ENCODE measurements at regions not wholly inside any gene's neighbourhood (a gene's known extent, or its start where the extent isn't known, plus 50 kb on each side); places are given as distances from the start of the nearest gene placed in this dataset.

- CTCF ChIA-PET: no interaction called here
- Mint-ChIP-seq H3K36me3 (peaks cover 3% of the 10 kb centered on the region; the same call in 1 of the 2 replicates), H3K27ac (no peak overlapping the region), H3K4me3 (no peak overlapping the region), H3K9me3 (peaks cover 23% of the 10 kb centered on the region), H3K27me3 (ENCODE audit: low read depth) (no peaks in the 10 kb centered on the region), H3K4me1 (peaks cover 9% of the 10 kb centered on the region)
- TF ChIP-seq, protein P1, sequence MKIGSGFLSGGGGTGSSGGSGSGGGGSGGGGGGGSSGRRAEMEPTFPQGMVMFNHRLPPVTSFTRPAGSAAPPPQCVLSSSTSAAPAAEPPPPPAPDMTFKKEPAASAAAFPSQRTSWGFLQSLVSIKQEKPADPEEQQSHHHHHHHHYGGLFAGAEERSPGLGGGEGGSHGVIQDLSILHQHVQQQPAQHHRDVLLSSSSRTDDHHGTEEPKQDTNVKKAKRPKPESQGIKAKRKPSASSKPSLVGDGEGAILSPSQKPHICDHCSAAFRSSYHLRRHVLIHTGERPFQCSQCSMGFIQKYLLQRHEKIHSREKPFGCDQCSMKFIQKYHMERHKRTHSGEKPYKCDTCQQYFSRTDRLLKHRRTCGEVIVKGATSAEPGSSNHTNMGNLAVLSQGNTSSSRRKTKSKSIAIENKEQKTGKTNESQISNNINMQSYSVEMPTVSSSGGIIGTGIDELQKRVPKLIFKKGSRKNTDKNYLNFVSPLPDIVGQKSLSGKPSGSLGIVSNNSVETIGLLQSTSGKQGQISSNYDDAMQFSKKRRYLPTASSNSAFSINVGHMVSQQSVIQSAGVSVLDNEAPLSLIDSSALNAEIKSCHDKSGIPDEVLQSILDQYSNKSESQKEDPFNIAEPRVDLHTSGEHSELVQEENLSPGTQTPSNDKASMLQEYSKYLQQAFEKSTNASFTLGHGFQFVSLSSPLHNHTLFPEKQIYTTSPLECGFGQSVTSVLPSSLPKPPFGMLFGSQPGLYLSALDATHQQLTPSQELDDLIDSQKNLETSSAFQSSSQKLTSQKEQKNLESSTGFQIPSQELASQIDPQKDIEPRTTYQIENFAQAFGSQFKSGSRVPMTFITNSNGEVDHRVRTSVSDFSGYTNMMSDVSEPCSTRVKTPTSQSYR (CRISPR knock-in tag; IDR thresholded peaks at IDR 0.05): no peak
- TF ChIP-seq ZNF232 (CRISPR knock-in tag; IDR thresholded peaks at IDR 0.05) (no peak), AR (CRISPR knock-in tag; IDR thresholded peaks at IDR 0.05) (no peak)
- POLR2A ChIA-PET: no interaction called here
- no peak for DNase-seq (ENCODE audit: low spot score)
- ATAC-seq: no peak
Observed at GRCh38 chr10:90421874-90422273, 436.0 kb downstream of the HTR7 start.

DNA sequence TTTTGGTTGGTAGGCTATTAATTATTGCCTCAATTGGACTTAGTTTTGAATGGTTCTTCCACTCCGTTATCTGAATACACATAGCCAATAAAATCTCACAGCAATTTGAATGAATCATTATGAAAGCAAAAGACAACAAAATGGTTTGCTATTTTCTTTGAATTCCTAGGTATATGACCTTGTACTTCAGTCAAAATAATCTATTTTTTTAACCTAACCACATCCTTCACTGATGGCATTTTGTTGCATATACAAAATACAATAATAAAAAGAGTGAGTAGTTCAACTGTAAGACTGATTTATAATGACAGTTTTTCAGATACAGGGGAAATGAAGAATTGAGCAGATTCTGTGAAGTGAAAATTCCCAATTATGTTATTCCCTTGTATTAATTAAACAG lies 433.1 kb downstream of the HTR7 start:
- H3K27ac Mint-ChIP-seq: no peak overlapping the region
- peaks cover 3% of the 10 kb centered on the region; the same call in 1 of the 2 replicates for H3K36me3 Mint-ChIP-seq
- H3K27me3 Mint-ChIP-seq (ENCODE audit: low read depth): no peaks in the 10 kb centered on the region
- ChIA-PET POLR2A (no interaction called here), CTCF (no interaction called here)
- no peak overlapping the region for H3K4me3 Mint-ChIP-seq
- peaks cover 23% of the 10 kb centered on the region for H3K9me3 Mint-ChIP-seq
- no peaks in the 10 kb centered on the region for H3K4me1 Mint-ChIP-seq
- no peak for DNase-seq (ENCODE audit: low spot score)
- ATAC-seq: no peak
- TF ChIP-seq ETV6 (CRISPR knock-in tag; IDR thresholded peaks at IDR 0.05) (no peak), IRF2 (CRISPR knock-in tag; IDR thresholded peaks at IDR 0.05; ENCODE audit: borderline replicate concordance, low read depth) (no peak), HMGXB4 (CRISPR knock-in tag; IDR thresholded peaks at IDR 0.05) (no peak), NR3C1 (CRISPR knock-in tag; conservative IDR thresholded peaks at IDR 0.05; ENCODE audit: low read depth) (no peak), ZNF219 (CRISPR knock-in tag; IDR thresholded peaks at IDR 0.05; ENCODE audit: borderline replicate concordance) (no peak), GABPB1 (CRISPR knock-in tag; IDR thresholded peaks at IDR 0.05) (no peak), CREM (CRISPR knock-in tag; IDR thresholded peaks at IDR 0.05) (no peak), ZNF425 (CRISPR knock-in tag; conservative IDR thresholded peaks at IDR 0.05) (no peak), HMGA2 (CRISPR knock-in tag; IDR thresholded peaks at IDR 0.05) (no peak), ZNF671 (CRISPR knock-in tag; IDR thresholded peaks at IDR 0.05) (no peak), NFATC4 (CRISPR knock-in tag; IDR thresholded peaks at IDR 0.05) (no peak), KAT7 (CRISPR knock-in tag; IDR thresholded peaks at IDR 0.05; ENCODE audit: borderline replicate concordance) (no peak), ZNF416 (CRISPR knock-in tag; IDR thresholded peaks at IDR 0.05) (no peak)
- TF ChIP-seq, protein P2, sequence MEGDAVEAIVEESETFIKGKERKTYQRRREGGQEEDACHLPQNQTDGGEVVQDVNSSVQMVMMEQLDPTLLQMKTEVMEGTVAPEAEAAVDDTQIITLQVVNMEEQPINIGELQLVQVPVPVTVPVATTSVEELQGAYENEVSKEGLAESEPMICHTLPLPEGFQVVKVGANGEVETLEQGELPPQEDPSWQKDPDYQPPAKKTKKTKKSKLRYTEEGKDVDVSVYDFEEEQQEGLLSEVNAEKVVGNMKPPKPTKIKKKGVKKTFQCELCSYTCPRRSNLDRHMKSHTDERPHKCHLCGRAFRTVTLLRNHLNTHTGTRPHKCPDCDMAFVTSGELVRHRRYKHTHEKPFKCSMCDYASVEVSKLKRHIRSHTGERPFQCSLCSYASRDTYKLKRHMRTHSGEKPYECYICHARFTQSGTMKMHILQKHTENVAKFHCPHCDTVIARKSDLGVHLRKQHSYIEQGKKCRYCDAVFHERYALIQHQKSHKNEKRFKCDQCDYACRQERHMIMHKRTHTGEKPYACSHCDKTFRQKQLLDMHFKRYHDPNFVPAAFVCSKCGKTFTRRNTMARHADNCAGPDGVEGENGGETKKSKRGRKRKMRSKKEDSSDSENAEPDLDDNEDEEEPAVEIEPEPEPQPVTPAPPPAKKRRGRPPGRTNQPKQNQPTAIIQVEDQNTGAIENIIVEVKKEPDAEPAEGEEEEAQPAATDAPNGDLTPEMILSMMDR (IDR thresholded peaks at IDR 0.05): no peak
- TF ChIP-seq, protein P3, sequence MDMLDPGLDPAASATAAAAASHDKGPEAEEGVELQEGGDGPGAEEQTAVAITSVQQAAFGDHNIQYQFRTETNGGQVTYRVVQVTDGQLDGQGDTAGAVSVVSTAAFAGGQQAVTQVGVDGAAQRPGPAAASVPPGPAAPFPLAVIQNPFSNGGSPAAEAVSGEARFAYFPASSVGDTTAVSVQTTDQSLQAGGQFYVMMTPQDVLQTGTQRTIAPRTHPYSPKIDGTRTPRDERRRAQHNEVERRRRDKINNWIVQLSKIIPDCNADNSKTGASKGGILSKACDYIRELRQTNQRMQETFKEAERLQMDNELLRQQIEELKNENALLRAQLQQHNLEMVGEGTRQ (CRISPR knock-in tag; IDR thresholded peaks at IDR 0.05): no peak
- TF ChIP-seq, protein P4, sequence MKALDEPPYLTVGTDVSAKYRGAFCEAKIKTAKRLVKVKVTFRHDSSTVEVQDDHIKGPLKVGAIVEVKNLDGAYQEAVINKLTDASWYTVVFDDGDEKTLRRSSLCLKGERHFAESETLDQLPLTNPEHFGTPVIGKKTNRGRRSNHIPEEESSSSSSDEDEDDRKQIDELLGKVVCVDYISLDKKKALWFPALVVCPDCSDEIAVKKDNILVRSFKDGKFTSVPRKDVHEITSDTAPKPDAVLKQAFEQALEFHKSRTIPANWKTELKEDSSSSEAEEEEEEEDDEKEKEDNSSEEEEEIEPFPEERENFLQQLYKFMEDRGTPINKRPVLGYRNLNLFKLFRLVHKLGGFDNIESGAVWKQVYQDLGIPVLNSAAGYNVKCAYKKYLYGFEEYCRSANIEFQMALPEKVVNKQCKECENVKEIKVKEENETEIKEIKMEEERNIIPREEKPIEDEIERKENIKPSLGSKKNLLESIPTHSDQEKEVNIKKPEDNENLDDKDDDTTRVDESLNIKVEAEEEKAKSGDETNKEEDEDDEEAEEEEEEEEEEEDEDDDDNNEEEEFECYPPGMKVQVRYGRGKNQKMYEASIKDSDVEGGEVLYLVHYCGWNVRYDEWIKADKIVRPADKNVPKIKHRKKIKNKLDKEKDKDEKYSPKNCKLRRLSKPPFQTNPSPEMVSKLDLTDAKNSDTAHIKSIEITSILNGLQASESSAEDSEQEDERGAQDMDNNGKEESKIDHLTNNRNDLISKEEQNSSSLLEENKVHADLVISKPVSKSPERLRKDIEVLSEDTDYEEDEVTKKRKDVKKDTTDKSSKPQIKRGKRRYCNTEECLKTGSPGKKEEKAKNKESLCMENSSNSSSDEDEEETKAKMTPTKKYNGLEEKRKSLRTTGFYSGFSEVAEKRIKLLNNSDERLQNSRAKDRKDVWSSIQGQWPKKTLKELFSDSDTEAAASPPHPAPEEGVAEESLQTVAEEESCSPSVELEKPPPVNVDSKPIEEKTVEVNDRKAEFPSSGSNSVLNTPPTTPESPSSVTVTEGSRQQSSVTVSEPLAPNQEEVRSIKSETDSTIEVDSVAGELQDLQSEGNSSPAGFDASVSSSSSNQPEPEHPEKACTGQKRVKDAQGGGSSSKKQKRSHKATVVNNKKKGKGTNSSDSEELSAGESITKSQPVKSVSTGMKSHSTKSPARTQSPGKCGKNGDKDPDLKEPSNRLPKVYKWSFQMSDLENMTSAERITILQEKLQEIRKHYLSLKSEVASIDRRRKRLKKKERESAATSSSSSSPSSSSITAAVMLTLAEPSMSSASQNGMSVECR (CRISPR knock-in tag; IDR thresholded peaks at IDR 0.05; ENCODE audit: borderline replicate concordance): no peak

All from WTC11 (cell line).